HG02588 (cell line): ENCODE measurements at regions not wholly inside any gene's neighbourhood (a gene's known extent, or its start where the extent isn't known, plus 50 kb on each side); places are given as distances from the start of the nearest gene placed in this dataset.

Source experiments
- ATAC-seq: cut with Tn5 transposase; IDR thresholded peaks from one replicate; pipeline ENCODE4 v1.9.1; 2021; ENCODE audit warnings: mild to moderate bottlenecking, moderate library complexity; ENCODE audit not compliant: unreplicated experiment

DNA sequence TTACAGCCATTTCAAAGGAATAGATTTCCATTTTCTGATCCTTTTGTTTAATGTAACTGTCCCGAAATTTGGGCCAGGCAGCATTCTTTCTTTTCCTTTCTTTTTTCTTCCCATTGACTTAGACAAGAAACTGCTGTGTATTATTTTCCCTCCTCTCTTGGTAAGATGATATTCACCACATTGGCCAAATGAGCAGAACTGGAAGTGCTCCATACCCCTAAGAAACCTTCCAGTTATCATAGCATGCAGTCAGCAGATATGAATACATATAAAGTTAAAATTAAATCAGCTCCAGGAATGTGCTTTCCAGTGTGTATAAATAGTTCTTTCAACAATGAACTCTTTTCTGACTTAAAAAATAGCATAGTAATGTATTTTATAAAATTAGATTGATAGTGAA lies 168.5 kb upstream of the GAS1 start:
- no peak for ATAC-seq

DNA sequence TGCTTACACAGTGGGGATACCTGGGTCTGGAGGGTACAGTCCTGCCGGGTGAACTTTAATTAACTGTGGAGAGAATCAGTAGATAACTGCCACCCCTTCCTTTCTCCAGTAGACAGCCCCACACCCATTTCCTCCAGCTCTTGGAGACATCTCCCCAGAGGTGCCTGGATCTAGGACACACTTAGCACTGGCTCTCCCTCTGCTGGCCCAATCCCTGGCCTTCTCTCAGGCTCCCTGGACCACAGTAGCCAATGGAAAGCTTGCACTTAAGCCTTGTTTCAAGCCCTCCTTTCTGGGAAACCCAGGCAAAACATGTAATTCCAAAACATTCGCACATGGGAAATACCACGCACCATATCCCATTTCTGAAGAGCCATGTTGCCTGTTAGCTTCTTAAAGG lies 169.2 kb upstream of the GAS1 start:
- ATAC-seq = no peak

DNA sequence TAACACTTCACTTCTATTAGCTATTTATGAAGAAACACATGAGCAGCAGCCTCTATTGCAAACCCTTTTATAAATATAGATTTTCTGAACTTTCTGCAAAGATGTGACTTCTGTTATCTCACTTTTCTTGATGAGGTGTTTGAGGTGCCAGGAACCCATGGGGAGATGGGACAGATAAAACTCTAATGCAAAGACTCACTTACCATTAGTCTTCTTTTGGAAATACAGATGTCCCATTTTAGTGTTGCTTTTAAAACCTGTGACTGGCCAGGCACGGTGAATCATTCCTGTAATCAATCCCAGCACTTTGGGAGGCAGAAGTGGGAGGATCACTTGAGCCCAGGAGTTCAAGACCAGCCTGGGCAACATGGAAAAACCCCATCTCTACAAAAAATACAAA lies 171.3 kb upstream of the GAS1 start:
- no peak for ATAC-seq

DNA sequence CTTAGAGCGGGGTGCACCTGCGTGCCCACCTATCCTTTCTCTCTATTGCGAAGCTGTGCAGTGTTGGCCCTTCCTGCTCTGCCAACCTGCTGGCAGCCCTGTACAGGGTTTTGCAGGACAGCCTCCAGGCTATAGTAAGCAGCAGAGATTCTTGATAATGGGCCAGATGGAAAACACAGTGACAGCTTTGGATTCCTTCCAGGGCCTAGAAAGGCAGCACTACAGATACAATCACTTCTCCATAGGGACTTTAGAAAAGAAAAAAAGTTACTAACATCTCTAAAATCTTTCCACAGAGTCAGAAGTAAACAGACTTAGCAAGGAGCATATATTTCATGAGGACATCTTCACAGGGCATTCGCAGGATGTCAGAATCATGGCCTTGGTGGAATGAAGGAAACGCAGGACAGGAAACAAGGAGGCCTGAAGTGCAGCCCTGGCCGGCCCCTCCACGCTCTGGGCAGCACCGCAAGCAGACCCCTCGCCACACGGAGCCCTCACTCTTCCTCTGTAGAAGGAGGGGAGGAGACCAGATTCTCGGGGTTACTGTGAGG lies 172.1 kb upstream of the GAS1 start:
- no peak for ATAC-seq

DNA sequence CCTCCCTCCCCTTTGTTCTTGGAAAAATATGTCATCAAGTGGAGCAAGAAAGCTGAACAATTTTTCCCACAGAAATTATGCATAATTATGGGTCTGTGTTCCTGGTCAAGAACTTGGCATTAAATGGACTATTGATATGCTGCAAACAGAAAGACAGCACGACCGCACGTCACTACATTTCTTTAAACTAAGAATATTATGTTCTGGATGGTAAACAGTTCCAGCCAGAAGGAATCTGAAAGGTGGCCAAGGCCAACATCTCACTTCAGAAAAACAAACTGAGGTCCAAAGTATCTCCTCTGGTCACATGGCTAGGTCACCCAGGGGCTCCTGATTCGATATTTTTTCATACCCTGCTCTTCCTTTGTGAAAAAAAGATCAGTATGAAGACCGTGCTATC lies 173.3 kb upstream of the GAS1 start:
- no peak for ATAC-seq

DNA sequence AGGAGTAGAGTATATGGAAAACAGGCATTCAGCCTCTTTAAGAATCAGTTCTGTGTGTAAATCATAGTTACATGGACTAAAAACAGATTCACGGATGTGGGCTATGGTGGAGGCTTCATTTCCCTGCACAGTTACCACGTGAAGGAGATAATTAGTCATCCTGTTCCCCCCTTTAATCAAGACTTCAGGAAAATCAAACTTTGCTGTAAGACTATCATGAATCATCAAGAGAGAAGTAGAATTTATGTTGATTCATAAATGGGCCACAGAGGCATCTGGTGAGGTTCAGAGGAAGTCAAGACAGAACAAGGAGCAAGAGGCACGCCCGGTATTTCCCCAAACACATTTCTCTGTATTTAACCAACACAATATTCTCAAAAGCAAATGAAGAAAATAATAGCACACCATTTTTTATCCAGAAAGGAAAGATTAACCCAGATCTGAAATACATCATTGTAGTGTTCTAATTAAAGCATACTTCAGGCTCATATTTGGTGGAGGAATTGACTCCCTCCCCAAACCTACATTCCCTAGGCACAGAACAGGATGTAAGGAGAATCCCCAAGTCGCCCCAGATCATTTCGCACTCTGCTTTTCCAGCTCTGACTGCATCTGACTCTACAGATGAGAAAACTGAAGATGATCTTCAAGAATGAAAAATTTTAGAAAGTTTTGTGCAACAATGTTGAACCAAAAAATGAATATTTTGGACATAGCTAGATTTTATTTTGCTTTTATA lies 175.8 kb upstream of the GAS1 start:
- ATAC-seq = no peak

DNA sequence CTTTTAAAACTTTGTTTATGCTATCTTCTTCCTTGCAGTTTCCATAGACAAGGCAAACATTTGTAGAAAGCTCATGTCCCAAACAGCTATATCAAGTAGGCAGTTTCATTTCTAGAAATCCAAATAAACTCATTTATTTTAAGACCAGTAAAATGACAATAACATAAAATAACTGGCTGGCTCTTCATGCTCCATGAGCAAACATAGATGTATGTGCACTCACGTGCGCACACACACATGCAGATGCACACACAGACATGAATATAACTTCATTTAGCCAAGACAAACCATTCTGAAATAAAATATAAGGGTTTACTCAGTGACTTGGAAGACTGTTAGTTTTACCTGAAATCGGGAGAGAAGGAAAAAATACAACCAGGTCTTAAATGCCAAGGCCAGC lies 176.5 kb upstream of the GAS1 start:
- ATAC-seq = no peak

DNA sequence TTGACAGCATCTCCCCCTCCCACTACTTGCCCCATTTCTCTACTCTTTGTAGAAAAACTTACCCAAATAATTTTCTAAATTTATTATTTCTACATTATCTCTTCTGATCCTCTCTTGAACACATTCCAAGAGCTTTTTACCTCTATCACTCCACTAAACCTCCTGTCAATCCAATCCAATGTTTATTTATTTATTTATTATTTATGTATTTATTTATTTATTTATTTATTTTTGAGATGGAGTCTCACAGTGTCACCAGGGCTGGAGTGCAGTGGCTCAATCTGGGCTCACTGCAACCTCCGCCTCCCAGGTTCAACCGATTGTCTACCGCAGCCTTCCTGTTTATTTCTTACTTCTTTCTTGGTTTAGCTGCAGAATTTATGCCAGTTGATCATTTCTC lies 178.5 kb upstream of the GAS1 start:
- no peak for ATAC-seq

DNA sequence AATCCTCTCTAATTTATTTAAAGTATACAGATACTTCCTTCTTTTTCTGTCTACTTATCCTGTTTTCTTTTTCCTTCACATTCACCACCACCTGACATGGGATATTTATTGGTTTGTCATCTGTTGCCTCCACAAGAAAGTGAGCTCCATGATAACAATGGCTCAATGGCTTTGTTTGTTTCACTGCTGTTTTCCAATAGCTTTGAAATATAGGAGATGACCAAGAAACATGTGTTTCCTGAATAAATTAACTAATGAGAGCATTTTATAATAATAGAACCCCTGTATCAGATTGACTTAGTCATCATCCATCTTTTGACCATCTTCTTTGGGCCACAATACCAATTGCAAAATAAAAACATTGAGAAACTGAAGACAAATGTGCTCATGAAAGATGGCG lies 180.2 kb upstream of the GAS1 start:
- no peak for ATAC-seq

DNA sequence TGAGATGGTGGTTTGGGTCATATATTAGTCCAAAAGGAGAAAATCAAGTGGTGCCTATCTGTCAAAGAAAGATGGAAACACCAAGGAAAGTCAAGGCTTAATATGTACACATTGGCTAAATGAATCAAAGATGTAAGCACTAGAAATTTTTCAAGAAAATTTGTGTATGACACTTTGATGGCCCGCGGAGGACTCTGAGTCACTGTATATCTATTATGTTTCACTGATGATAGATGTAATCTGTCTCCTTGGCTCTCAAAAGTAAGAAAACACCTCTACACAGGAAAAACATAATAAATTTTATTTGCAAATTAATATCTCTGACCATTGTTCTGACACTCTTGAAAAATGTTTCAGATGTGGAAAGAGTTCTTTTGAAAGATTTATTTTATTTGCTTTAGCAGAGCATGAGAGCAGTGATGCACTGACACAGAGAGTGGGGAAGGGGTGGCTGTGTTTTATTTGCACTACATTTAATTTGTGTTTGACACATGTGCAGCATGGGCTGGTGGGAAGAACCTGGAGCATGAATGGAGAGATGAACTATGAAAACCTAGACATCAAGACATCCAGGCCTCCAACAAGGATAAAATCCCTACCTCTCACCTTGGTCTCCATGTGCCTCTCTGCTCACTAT lies 180.8 kb upstream of the GAS1 start:
- ATAC-seq = no peak

DNA sequence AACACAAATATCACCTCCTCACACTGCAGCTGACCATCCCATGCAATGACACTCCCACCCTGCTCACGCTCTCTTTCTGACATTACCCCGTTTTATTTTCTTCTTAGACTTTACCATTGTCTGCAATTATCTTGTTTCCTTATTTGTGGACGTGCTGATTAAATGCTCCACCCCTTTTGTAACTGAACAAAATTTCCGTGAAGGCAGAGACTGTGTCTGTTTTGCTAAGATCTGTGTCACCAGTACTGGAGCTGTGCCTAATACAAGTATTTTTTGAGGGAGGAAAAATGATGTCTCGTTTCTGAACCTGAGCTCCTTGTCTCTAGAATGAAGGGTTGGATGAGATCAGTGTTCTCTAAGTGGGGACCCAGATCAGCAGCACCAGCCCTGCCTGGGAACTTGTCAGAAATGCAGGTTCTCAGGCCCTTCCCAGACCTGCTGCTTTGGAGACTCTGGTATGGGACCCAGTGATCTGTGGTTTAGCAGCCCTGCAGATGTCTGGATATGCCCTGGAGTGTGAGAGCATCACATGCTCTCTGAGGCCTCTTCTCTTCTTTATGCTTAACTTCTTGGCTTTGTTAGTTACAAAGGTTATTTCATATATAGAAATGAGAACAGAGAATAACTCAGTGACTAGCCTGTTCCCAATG lies 181.7 kb upstream of the GAS1 start:
- no peak for ATAC-seq

DNA sequence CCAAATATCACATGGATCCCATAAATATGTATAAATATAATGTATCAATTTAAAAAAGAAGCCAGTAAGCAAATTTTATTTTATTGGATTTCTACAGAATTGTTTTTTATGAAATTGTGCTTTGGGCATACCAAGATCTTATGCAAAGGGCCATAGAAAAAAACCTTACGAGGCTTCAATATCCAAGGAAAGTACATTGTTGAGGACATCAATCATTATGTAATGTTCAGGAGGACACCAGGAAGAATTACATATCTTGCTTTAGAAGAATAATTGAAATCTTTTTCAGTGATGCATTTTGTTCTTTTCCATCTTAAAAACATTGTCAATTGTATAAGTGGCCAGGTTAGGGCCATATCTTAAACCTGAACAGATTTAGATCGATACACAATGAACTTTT lies 187.8 kb upstream of the GAS1 start:
- ATAC-seq = no peak

DNA sequence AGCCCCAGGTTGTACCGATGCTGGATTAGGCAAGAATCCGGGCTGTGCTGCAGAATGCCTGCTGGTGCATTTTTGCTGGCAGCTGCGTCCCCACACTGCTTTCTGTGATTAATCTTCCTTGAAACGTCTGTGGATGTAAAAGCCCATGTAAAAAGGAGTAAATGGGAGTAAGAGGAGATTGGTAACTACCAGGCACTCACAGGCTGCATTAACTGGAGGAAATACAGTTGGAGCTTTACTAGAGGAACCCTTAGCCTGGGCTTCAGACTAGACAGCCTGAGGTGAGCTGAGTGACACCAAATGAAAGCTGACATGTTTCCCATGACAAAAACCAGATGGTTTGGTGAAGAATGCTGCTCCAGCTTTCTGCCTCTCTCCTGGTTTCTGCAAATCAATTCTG lies 190.4 kb upstream of the GAS1 start:
- no peak for ATAC-seq

DNA sequence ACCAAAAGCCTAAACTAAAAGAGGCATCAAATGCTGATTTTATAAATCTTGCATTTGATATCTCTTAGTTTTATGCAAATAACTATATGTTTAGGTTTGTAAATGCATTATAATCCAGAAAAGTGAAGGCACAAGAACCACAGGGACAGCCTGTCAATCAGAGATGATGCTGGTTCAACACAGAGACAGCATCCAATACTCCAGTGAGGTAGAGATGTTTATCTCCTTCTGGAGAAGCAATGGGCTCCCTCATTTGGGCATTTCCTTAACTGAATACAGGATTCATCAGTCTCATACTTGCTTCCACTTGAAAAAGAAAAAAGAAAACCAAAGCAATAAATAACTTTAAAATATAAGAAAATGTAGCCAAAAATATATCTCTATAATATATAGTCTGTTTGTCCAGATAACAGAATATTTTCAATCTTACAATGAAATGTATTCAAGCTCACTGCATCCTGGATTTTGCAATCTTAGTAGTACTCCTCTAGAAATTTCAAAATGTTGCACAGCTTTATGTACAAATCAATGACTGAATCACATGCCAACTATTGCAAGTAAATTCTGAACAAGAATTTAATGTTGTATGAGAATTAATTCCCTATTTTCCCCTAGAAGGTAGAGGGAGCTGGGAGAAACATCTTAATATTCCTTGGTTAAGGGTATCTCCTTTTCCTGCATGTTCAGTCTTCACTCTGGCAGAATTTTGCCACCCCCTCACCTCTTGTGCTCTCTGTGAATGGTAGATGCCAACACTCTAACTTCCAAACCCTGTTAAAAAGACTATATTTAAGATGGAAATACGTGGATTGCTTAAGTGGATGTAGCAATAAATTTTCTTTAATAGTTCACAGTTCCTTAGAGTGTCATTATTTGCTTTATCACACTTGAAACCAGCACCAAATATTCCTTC lies 191.1 kb upstream of the GAS1 start:
- ATAC-seq = no peak

DNA sequence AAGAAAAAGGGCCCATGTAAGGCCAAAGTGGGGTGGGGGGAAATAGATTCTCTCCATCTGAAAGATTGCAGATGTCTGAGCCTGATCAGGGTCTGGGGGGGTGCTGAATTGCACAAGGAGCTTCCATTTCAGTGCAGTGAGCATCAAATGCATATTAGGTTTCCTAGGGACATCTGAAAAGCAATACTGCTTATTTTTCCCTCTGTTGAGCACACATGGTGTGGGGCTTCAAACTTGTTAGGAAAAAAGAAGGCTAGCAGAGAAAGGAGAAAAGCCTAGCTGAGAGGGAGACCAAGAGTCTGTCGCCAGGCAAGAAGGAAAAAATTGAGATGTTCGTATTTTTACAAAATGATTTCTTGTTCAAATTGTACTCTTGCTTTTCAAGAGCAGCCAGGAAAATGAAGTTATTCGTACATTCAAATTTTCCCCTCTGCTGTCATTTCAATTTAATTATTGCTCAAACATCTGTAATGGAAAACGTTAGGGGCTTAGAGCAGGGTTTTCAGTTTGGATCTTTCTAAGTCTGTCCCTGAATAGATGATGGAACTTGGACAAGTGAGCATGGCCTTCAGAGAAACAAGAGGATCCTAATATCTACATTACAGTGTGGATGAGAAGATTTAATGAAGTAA lies 191.9 kb upstream of the GAS1 start:
- ATAC-seq = no peak

DNA sequence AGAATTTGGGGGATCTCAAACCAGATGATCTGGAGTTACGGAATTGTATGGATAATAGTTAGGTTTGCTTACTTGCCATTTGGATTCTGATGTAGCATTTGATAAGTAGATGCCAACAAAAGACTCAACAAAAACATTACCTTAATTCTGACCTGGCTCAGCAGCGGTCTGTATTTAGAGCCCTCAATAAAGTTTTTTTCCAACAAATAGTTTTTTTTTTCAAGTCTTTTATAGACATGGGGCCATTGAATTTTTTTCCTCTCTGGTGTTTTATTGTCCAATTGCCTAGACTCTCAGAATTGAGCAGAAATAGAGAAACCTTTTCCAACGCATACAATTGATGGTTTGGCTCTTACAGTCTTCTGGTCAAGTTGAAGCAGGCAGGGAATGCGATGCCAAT lies 192.8 kb upstream of the GAS1 start:
- no peak for ATAC-seq

DNA sequence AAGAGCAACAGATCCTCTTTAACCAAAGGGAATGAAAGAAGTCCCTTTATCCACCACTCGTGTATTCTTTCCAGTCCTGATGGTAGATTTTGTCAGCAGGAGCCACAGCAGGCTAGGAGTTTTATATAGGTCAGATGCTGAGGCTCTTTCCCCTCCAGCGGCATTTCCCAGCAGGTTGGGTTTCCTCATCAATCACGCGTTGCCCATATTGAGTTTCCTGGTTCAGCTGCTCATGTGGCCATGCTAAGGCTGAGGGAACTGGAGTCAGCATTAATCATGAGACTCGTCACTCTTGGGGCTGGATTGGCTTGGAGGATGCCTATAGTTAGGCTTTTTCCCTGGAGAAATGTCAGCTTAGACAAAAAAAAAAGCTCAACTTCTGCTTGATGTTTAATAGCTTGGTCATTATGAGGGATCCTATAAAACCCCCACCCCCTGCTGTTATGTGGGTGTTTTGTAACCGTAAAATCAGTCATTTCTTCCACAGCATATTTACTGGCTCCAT lies 193.4 kb upstream of the GAS1 start:
- ATAC-seq = no peak

DNA sequence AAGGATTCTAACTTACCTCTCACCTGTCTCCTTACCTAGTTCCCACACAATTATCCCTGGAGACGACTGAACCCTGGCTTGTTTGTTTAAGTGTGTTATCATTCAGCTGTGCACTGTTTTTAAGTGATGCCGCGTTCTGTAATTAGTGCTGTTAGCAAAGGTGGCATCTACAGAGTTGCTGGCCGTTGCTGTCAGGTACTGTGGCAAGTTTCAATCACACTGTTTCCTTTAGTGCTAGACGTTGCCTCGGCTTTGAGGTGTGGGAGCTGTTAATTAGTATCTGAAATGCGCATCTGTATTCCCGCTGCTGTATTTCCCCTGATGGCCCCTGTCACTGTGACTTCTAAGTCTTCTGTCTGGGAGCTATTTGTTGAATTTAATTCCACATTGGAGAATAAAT lies 193.8 kb upstream of the GAS1 start:
- ATAC-seq = no peak

DNA sequence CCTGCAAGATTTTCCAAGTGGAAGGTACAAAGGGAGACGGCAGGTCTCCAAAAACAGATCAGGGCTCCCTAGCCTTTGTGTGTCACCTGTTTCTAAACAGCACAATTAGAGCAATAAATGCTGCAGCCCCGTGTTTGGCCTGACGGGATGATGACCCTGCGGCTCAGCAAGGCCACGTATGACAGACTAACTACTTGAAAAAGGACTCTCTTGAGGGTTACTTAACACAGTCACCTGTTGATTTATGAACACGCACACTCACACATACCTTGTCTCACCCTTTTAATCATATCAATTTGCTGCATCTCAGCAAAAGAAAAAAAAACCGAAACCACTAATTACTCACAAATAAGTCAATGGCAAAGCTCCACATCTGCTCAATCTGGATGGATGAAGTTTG lies 199.6 kb upstream of the GAS1 start:
- ATAC-seq = no peak

DNA sequence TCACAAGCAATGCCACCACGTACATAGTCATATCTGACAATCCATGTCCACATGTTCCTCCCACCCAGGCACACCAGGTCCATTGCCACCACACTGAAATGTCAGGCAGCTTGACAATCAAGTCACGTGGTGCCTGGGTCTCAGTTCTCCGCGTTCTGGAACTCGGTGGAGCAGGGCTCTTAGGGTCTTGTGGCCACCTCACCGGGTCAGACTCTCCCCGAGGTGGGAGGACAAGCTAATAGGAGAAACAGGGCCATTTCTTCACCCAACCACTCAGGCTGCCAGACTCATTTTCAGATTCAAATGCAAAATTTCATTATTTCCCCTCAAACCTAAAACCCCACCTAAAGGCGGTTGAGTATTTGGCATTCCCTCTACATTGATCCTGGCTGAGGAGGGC lies 200.5 kb upstream of the GAS1 start:
- ATAC-seq = no peak
